ENCODE measurements at regions not wholly inside any gene's neighbourhood (a gene's known extent, or its start where the extent isn't known, plus 50 kb on each side); places are given as distances from the start of the nearest gene placed in this dataset.
"Not testable (repeated sequence)": the region's sequence is repeated elsewhere in the genome, so short reads cannot be mapped to it uniquely, and the experiment has no call there.

DNA sequence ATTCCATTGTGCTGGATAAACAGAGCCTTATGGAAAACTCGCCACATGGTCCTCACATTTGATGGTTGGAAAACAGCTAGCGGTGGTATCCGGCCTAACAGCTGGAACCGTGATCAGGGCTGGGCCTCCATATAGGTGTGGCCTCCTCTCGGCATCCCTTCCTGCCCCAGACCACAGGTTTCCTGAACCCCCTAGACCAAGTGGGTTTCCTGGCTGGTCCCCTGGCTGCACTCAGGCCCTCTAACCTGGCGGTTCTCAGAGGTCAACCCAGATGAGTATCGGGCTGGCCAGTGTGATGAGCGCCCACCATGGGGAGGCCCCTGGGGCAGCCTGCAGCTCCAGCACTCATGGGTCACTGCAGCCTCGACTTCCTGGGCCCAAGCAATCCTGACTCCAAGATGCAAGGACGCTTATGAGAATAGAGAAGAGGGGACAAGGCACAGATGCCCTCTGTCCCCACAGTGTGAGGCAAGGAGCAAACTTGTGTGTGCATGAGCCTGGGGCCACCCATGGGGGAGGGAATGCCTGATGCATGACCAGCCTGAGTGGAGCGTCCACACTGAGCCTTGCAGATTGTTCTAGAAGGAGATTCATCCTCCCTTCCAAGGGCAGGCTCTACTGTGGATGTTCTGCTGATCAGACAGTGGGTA is 53.4 kb upstream of the WNT7B start:
- ChIA-PET POLR2A (no interaction called here), CTCF (interaction anchor here (0.7 to 1.6 kb wide), 5 partner anchors 16 to 24 kb away, joined by 3 to 5 read pairs (median 4); no protein-coding TSS in a partner anchor)
- DNase-seq (ENCODE audit: extremely low spot score): no peak
- TF ChIP-seq CTCF (IDR thresholded peaks at IDR 0.05; ENCODE audit: control extremely low read depth, extremely low read depth, low read depth, missing control alignments): no peak

DNA sequence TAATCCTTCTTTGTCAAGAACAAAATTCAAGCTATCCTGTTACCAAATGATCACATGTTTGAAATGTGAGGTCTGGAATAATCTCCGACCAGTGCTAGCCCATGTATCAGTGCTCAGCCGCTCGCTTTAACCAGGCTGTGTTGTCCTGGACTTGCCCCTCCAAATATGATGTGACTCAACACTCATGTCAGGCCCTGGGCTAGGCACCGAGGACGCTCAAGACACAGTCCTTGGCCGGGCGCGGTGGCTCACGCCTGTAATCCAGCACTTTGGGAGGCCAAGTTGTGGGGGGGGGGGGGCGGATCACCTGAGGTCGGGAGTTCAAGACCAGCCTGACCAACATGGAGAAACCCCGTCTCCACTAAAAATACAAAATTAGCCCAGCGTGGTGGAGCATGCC is 54.1 kb upstream of the WNT7B start:
- ChIA-PET POLR2A (no interaction called here), CTCF (interaction anchor here (0.7 to 1.3 kb wide), 4 partner anchors 16 to 25 kb away, joined by 3 to 4 read pairs (median 3); no protein-coding TSS in a partner anchor)
- no peak for DNase-seq (ENCODE audit: extremely low spot score)
- TF ChIP-seq CTCF (IDR thresholded peaks at IDR 0.05; ENCODE audit: control extremely low read depth, extremely low read depth, low read depth, missing control alignments): no peak

DNA sequence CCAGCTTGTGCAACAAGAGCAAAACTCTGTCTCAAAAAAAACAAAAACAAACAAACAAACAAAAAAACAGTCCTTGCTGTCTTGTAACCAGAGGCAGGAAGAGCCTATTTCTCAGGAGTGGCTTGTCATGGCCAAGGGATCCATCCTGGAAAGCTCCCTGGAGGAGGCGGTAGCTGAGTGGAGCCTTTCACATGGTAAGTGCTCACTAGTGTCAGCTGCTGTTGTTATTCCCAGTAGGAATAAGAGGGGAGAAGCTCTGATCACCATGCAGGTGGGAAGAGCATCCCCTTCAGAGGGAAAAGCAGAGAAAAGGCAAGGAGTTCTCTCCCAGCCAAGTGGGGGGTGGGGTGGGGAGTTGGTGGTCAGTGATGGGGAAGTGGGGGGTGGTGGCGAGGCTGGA is 54.6 kb upstream of the WNT7B start:
- DNase-seq (ENCODE audit: extremely low spot score): no peak
- TF ChIP-seq CTCF (IDR thresholded peaks at IDR 0.05; ENCODE audit: control extremely low read depth, extremely low read depth, low read depth, missing control alignments): no peak
- POLR2A ChIA-PET: no interaction called here
- CTCF ChIA-PET: interaction anchor here (1.0 to 1.3 kb wide), 3 partner anchors 20 to 25 kb away, joined by 3 to 4 read pairs (median 3); no protein-coding TSS in a partner anchor

DNA sequence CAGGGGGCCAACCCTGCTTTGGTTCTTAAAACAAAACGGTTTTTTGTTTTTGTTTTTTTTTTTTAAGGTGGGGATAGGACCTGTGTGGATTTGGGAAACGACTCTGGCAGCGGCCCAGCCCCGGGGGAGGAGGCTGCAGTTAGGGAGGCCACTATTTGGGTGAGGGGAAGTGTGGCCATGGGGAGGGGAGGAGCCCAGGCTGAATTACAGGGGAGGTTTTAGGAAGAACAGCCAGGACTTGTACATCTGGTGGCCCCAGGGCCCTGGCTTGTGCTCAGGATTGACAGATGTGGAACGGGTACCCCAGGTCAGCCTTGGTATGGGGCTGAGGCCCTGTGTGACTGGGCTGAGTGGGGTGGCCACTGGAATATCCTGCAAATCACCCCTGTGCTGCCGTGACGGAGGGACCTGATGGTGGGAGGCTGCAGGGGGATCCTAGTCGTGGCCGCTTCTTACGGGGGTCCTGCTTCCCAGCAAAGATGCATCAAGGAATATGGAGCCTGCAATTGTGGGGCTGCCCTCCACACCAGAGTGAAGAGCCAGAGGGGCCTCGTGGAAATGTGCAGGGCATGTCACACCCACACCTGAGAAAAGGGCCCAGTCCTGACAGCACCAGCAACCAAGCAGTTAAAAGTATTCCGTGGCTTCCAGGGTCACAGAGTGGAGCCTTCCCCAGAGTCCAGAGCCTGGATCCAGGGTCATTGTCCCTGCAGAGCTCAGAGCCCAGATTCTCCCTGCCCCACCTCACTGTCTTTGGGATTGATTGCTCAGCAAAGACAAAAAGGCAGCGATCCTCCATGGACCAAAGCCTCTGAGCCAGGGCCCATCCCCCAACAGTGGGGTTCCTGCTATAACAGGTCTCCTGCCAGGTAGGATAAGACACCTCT is 55.2 kb upstream of the WNT7B start:
- TF ChIP-seq CTCF (IDR thresholded peaks at IDR 0.05; ENCODE audit: control extremely low read depth, extremely low read depth, low read depth, missing control alignments): no peak
- ChIA-PET POLR2A (no interaction called here), CTCF (interaction anchor here (1.0 to 2.5 kb wide), 3 partner anchors 20 to 26 kb away, joined by 3 to 12 read pairs (median 4); no protein-coding TSS in a partner anchor)
- no peak for DNase-seq (ENCODE audit: extremely low spot score)

DNA sequence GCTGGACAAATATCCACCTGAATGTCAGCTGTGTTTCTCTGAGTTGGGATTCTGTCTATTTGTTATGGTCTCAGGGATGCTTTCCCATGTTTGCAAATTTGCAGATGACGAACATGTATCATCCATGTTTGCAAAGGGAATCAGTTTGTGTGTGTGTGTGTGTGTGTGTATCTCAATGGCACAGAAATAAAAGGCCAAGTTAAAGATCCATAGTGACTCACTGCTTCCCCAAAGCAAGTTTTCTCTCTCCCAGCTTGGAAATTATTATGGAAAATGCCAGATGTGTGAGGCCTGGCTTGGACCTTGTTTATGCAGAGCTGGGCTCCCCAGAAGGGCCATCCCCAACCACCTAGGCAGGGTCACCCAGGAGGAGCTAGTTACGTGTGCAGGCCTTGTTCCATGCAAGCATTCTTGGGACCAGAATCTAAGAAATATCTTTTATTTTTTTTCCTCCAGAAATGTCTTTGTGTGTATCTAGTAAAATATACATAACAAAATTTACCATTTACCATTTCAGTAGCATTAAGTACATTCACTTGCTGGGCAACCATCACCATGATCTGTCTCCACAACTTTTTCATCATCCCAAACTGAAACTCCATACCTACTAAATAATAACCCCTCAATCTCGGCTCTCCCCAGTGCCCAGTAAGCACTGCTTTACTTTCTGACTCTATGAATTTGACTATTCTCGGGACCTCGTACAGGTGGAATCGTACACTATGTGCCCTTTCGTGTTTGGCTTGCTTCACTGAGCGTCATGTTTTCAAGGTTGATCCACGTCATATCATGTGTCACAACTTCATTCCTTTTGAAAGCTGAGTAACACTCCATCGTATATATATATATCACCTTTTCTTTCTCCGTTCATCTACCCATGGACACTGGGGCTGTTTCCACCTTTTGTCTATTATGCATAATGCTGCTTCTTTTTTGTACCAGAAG is 56.6 kb upstream of the WNT7B start:
- ChIA-PET POLR2A (no interaction called here), CTCF (interaction anchor here (0.8 to 2.5 kb wide), 10 partner anchors 9 to 253 kb away, joined by 3 to 12 read pairs (median 3); no protein-coding TSS in a partner anchor)
- no peak for TF ChIP-seq CTCF (IDR thresholded peaks at IDR 0.05; ENCODE audit: control extremely low read depth, extremely low read depth, low read depth, missing control alignments)
- DNase-seq (ENCODE audit: extremely low spot score): no peak

- POLR2A ChIA-PET; DNase-seq (ENCODE audit: extremely low spot score): not testable (repeated sequence)
- CTCF ChIA-PET: interaction anchor here (0.8 to 2.5 kb wide), 9 partner anchors 10 to 252 kb away, joined by 3 to 12 read pairs (median 3); no protein-coding TSS in a partner anchor
These were observed 57.5 kb upstream of the WNT7B start for GRCh38 chr22:46034480-46034879.
